ENCODE measurements at regions not wholly inside any gene's neighbourhood (a gene's known extent, or its start where the extent isn't known, plus 50 kb on each side); places are given as distances from the start of the nearest gene placed in this dataset.
"Not testable (repeated sequence)": the region's sequence is repeated elsewhere in the genome, so short reads cannot be mapped to it uniquely, and the experiment has no call there.

GRCh38 chr1:214143006-214143992 is 137.7 kb upstream of the SMYD2 start:
- H3K4me1 ChIP-seq (ENCODE audit: control insufficient read depth, low read length), result no peaks in the 10 kb centered on the region
- no peaks in the 10 kb centered on the region for H3F3A ChIP-seq (ENCODE audit: control insufficient read depth, insufficient read depth)
- no peak for TF ChIP-seq EZH2phosphoT487 (IDR thresholded peaks at IDR 0.05; ENCODE audit: borderline replicate concordance, low read length)
- TF ChIP-seq CTCF (IDR thresholded peaks at IDR 0.05; ENCODE audit: low read depth, low read length, poor library complexity, severe bottlenecking), result no peak
- H3K9me2 ChIP-seq (replicated peaks; ENCODE audit: control insufficient read depth, low read length), result no peaks in the 10 kb centered on the region
- no peaks in the 10 kb centered on the region for H3K79me2 ChIP-seq (ENCODE audit: control insufficient read depth, low read length)
- no peak overlapping the region for H3K4me2 ChIP-seq (ENCODE audit: low read length)
- H4K20me1 ChIP-seq (ENCODE audit: control insufficient read depth, insufficient read depth, low read depth, low read length), result no peaks in the 10 kb centered on the region
- H3K9me3 ChIP-seq (ENCODE audit: control insufficient read depth, insufficient read depth, low read length), result no peaks in the 10 kb centered on the region
- H3K36me3 ChIP-seq (ENCODE audit: control insufficient read depth, low read length), result no peaks in the 10 kb centered on the region
- H3K27me3 ChIP-seq (ENCODE audit: control insufficient read depth, low read length), result no peaks in the 10 kb centered on the region
- H3K27ac ChIP-seq (ENCODE audit: low read depth, low read length), result no peak overlapping the region
- H3K4me3 ChIP-seq (ENCODE audit: low read length), result no peak overlapping the region

GRCh38 chr1:214144521-214144920 is 136.4 kb upstream of the SMYD2 start:
- H3K36me3 ChIP-seq (ENCODE audit: control insufficient read depth, low read length); H4K20me1 ChIP-seq (ENCODE audit: control insufficient read depth, insufficient read depth, low read depth, low read length); H3K27ac ChIP-seq (ENCODE audit: low read depth, low read length); H3K4me3 ChIP-seq (ENCODE audit: low read length); H3K79me2 ChIP-seq (ENCODE audit: control insufficient read depth, low read length); H3K4me2 ChIP-seq (ENCODE audit: low read length); H3K4me1 ChIP-seq (ENCODE audit: control insufficient read depth, low read length); H3F3A ChIP-seq (ENCODE audit: control insufficient read depth, insufficient read depth); H3K9me3 ChIP-seq (ENCODE audit: control insufficient read depth, insufficient read depth, low read length); H3K27me3 ChIP-seq (ENCODE audit: control insufficient read depth, low read length); H3K9me2 ChIP-seq (replicated peaks; ENCODE audit: control insufficient read depth, low read length): not testable (repeated sequence)

- no peaks in the 10 kb centered on the region for H3K79me2 ChIP-seq (ENCODE audit: control insufficient read depth, low read length)
- no peak overlapping the region for H3K27ac ChIP-seq (ENCODE audit: low read depth, low read length)
- no peak overlapping the region for H3K4me3 ChIP-seq (ENCODE audit: low read length)
- no peaks in the 10 kb centered on the region for H4K20me1 ChIP-seq (ENCODE audit: control insufficient read depth, insufficient read depth, low read depth, low read length)
- H3F3A ChIP-seq (ENCODE audit: control insufficient read depth, insufficient read depth), result no peaks in the 10 kb centered on the region
- no peak overlapping the region for H3K4me2 ChIP-seq (ENCODE audit: low read length)
- no peaks in the 10 kb centered on the region for H3K4me1 ChIP-seq (ENCODE audit: control insufficient read depth, low read length)
- TF ChIP-seq EZH2phosphoT487 (IDR thresholded peaks at IDR 0.05; ENCODE audit: borderline replicate concordance, low read length), result no peak
- TF ChIP-seq CTCF (IDR thresholded peaks at IDR 0.05; ENCODE audit: low read depth, low read length, poor library complexity, severe bottlenecking), result no peak
- no peaks in the 10 kb centered on the region for H3K27me3 ChIP-seq (ENCODE audit: control insufficient read depth, low read length)
- no peaks in the 10 kb centered on the region for H3K9me2 ChIP-seq (replicated peaks; ENCODE audit: control insufficient read depth, low read length)
- H3K36me3 ChIP-seq (ENCODE audit: control insufficient read depth, low read length), result no peaks in the 10 kb centered on the region
- H3K9me3 ChIP-seq (ENCODE audit: control insufficient read depth, insufficient read depth, low read length), result no peaks in the 10 kb centered on the region
Observed at GRCh38 chr1:214146523-214146922, 134.4 kb upstream of the SMYD2 start.

GRCh38 chr1:214154596-214155292 is 126.2 kb upstream of the SMYD2 start:
- no peaks in the 10 kb centered on the region for H4K20me1 ChIP-seq (ENCODE audit: control insufficient read depth, insufficient read depth, low read depth, low read length)
- H3K4me3 ChIP-seq (ENCODE audit: low read length), result no peak overlapping the region
- H3K9me2 ChIP-seq (replicated peaks; ENCODE audit: control insufficient read depth, low read length), result no peaks in the 10 kb centered on the region
- H3K4me2 ChIP-seq (ENCODE audit: low read length), result no peak overlapping the region
- H3K79me2 ChIP-seq (ENCODE audit: control insufficient read depth, low read length), result no peaks in the 10 kb centered on the region
- TF ChIP-seq CTCF (IDR thresholded peaks at IDR 0.05; ENCODE audit: low read depth, low read length, poor library complexity, severe bottlenecking) (no peak), EZH2phosphoT487 (IDR thresholded peaks at IDR 0.05; ENCODE audit: borderline replicate concordance, low read length) (no peak)
- H3K9me3 ChIP-seq (ENCODE audit: control insufficient read depth, insufficient read depth, low read length), result no peaks in the 10 kb centered on the region
- no peaks in the 10 kb centered on the region for H3K36me3 ChIP-seq (ENCODE audit: control insufficient read depth, low read length)
- no peaks in the 10 kb centered on the region for H3F3A ChIP-seq (ENCODE audit: control insufficient read depth, insufficient read depth)
- no peak overlapping the region for H3K27ac ChIP-seq (ENCODE audit: low read depth, low read length)
- H3K27me3 ChIP-seq (ENCODE audit: control insufficient read depth, low read length), result peaks cover 17% of the 10 kb centered on the region
- H3K4me1 ChIP-seq (ENCODE audit: control insufficient read depth, low read length), result no peaks in the 10 kb centered on the region

Measured in DOHH2 (cell line).